Ovary (tissue), 7 donors: ENCODE measurements at regions not wholly inside any gene's neighbourhood (a gene's known extent, or its start where the extent isn't known, plus 50 kb on each side); places are given as distances from the start of the nearest gene placed in this dataset.
"Not testable (repeated sequence)": the region's sequence is repeated elsewhere in the genome, so short reads cannot be mapped to it uniquely, and the experiment has no call there.

Source experiments
- DNase-seq, 5 donors: peaks; one replicate each; pipeline ENCODE4 v3.0.0-alpha.2; 2019 to 2020
- H3K27ac ChIP-seq, 2 donors: fragments of 200-600 bp; one replicate each; pipeline versions ENCODE4 v1.5.1 to v1.8.0; 2019 to 2022
- H3K27me3 ChIP-seq: fragments of 200-600 bp; one replicate; pipeline ENCODE4 v1.8.0; 2022
- H3K36me3 ChIP-seq: fragments of 200-600 bp; sonication (generic); one replicate; pipeline ENCODE4 v1.5.1; 2019
- H3K4me1 ChIP-seq: one replicate; pipeline ENCODE4 v1.8.1; 2013; ENCODE audit warnings: mild to moderate bottlenecking, moderate library complexity; ENCODE audit not compliant: insufficient read depth
- H3K4me3 ChIP-seq: fragments of 200-600 bp; sonication (generic); one replicate; pipeline ENCODE4 v1.5.1; 2017
- H3K9me3 ChIP-seq, 2 donors: fragments of 200-600 bp in 1 of 2; sonication (generic) in 1 of 2; one replicate each; pipeline versions ENCODE4 v1.5.1 to v1.8.1; 2013 to 2019; ENCODE audit warnings: mild to moderate bottlenecking in 1 of 2, moderate library complexity in 1 of 2
- CTCF ChIP-seq, 3 donors: fragments of 450-650 bp in 2 of 3; fragments of 200-600 bp in 1 of 3; IDR thresholded peaks; one replicate each; pipeline versions ENCODE4 v1.5.1 to v1.8.0; 2016 to 2022; ENCODE audit warnings: antibody characterized with exemption in 3 of 3, mild to moderate bottlenecking in 1 of 3
- EP300 ChIP-seq: sonication (generic); formaldehyde crosslinking; IDR thresholded peaks from one replicate; pipeline ENCODE4 v1.6.1; 2017; ENCODE audit warnings: antibody characterized with exemption
- POLR2A ChIP-seq: fragments of 450-650 bp; IDR thresholded peaks from one replicate; pipeline ENCODE4 v1.6.1; 2017; ENCODE audit warnings: antibody characterized with exemption, mild to moderate bottlenecking, moderate library complexity
- WGBS, 3 donors: extraction: QIAGEN DNeasy Blood & Tissue Kit in 1 of 3; methylation state at CpG; one replicate each; pipeline versions ENCODE4 v1.1.5 to v1.1.7; 2013 to 2017; 5-methylcytosine and 5-hydroxymethylcytosine counted together
- intact Hi-C, 4 donors: fragments of 100-400 bp; cut with DNase I; formaldehyde crosslinking; loops; one replicate each; pipeline versions ENCODE4 v1.11.0 to v1.15.1; 2022 to 2023
- donor health status: DM: no; HTN: no; CAD: no; lungs with moderate emphysema.
- donor health status: DM: no; HTN: no; CAD: no.
- donor health status: Bipolar disorder and iron deficiency.
- donor health status: DM: no; HTN: no; CAD: no.
- donor health status: DM: yes; HTN: yes; CAD: no.

GRCh38 chr16:5176505-5176904 is 78.9 kb upstream of the EEF2KMT start:
- H3K27ac ChIP-seq: no peak overlapping the region
- H3K9me3 ChIP-seq: no peaks in the 10 kb centered on the region
- H3K27me3 ChIP-seq: no peaks in the 10 kb centered on the region
- H3K4me3 ChIP-seq: no peak overlapping the region
- no peaks in the 10 kb centered on the region for H3K36me3 ChIP-seq
- no peak for DNase-seq
- intact Hi-C loops: no loop called here
- TF ChIP-seq CTCF (IDR thresholded peaks at IDR 0.05) (no peak), POLR2A (no peak), EP300 (no peak)
- 21 to 24% (median 24%) methylated on average over 4 of the region's 4 CpGs for WGBS, 3 donors
- H3K4me1 ChIP-seq: no peaks in the 10 kb centered on the region

- DNase-seq: no peak
- Histone ChIP-seq H3K27ac (no peak overlapping the region), H3K4me3 (no peak overlapping the region), H3K27me3 (no peaks in the 10 kb centered on the region), H3K4me1 (no peaks in the 10 kb centered on the region), H3K9me3 (no peaks in the 10 kb centered on the region), H3K36me3 (no peaks in the 10 kb centered on the region)
- TF ChIP-seq EP300 (no peak), POLR2A (no peak), CTCF (IDR thresholded peaks at IDR 0.05) (no peak)
- intact Hi-C loops: no loop called here
- 42 to 69% (median 49%) methylated on average over 5 of the region's 5 CpGs for WGBS, 3 donors
These were observed 77.7 kb upstream of the EEF2KMT start for GRCh38 chr16:5175266-5175665.

GRCh38 chr16:5166486-5166885 is 68.9 kb upstream of the EEF2KMT start:
- Histone ChIP-seq H3K27me3 (no peaks in the 10 kb centered on the region), H3K36me3 (no peaks in the 10 kb centered on the region), H3K4me1 (no peaks in the 10 kb centered on the region), H3K4me3 (no peak overlapping the region), H3K27ac (no peak overlapping the region), H3K9me3 (no peaks in the 10 kb centered on the region)
- TF ChIP-seq CTCF (IDR thresholded peaks at IDR 0.05) (no peak), EP300 (no peak), POLR2A (no peak)
- DNase-seq: no peak
- intact Hi-C loops: no loop called here
- 1 to 2% (median 1%) methylated on average over 6 of the region's 6 CpGs for WGBS, 3 donors

- intact Hi-C loops, H3K36me3 ChIP-seq, H3K27me3 ChIP-seq, H3K4me1 ChIP-seq, H3K27ac ChIP-seq, DNase-seq, H3K4me3 ChIP-seq, H3K9me3 ChIP-seq: not testable (repeated sequence)
- 80 to 90% (median 89%) methylated on average over 1 of the region's 1 CpG for WGBS, 3 donors
These were observed 67.8 kb upstream of the EEF2KMT start for GRCh38 chr16:5165429-5165828.

GRCh38 chr16:5162801-5163200 is 65.2 kb upstream of the EEF2KMT start:
- intact Hi-C loops: not testable (repeated sequence)
- 85 to 91% (median 87%) methylated on average over 5 of the region's 5 CpGs for WGBS, 3 donors

GRCh38 chr16:5161888-5162287 is 64.3 kb upstream of the EEF2KMT start:
- H3K9me3 ChIP-seq, DNase-seq, H3K36me3 ChIP-seq, H3K4me3 ChIP-seq, H3K4me1 ChIP-seq, intact Hi-C loops, H3K27ac ChIP-seq, H3K27me3 ChIP-seq: not testable (repeated sequence)
- WGBS, 3 donors: 93 to 96% (median 95%) methylated on average over 6 of the region's 6 CpGs

More at GRCh38 chr16:5162801-5163200, 65.2 kb upstream of the EEF2KMT start:
- H3K4me1 ChIP-seq, H3K27me3 ChIP-seq, H3K9me3 ChIP-seq, DNase-seq, H3K36me3 ChIP-seq, H3K27ac ChIP-seq, H3K4me3 ChIP-seq: not testable (repeated sequence)

- H3K4me3 ChIP-seq, H3K36me3 ChIP-seq, H3K9me3 ChIP-seq, H3K27me3 ChIP-seq, DNase-seq, intact Hi-C loops, H3K27ac ChIP-seq, H3K4me1 ChIP-seq: not testable (repeated sequence)
- WGBS, 3 donors: 54 to 70% (median 62%) methylated on average over 4 of the region's 4 CpGs
These were observed 62.4 kb upstream of the EEF2KMT start for GRCh38 chr16:5160010-5160409.

GRCh38 chr16:5159537-5159936 is 61.9 kb upstream of the EEF2KMT start:
- H3K27ac ChIP-seq, H3K9me3 ChIP-seq, DNase-seq, H3K27me3 ChIP-seq, H3K36me3 ChIP-seq, intact Hi-C loops, H3K4me1 ChIP-seq, H3K4me3 ChIP-seq: not testable (repeated sequence)
- WGBS, 3 donors: 29 to 30% (median 29%) methylated on average over 5 of the region's 5 CpGs
